Stimulated activated CD4-positive, alpha-beta T cell treated with anti-CD3 and anti-CD28 coated beads, TNF-alpha, amount 100 ng/mL, for 1 hour (primary cell): ENCODE measurements at regions not wholly inside any gene's neighbourhood (a gene's known extent, or its start where the extent isn't known, plus 50 kb on each side); places are given as distances from the start of the nearest gene placed in this dataset.

Source experiments
- DNase-seq, 3 donors: peaks; one replicate each; pipeline ENCODE4 v3.0.0-alpha.2; 2020; ENCODE audit warnings: low read depth in 3 of 3, low spot score in 1 of 3

DNA sequence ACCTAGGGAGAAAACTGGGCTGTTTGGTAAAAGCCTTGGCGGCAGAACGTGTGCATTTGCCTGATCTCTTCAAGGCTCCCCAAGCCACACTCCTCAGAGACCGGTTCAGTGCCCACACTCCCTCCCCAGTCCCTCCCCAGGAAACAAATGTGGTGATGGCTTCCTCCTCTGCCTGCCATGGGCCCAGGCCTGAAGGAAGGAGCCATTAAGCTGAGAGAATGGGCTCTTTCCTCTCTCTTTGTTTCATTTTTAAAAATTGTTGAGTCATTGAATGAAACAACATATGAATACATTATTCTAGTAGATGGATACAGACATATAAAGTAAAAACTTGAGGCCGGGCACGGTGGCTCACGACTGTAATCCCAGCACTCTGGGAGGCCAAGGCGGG lies 50.6 kb upstream of the YWHAQ start:
- DNase-seq, result no peak

DNA sequence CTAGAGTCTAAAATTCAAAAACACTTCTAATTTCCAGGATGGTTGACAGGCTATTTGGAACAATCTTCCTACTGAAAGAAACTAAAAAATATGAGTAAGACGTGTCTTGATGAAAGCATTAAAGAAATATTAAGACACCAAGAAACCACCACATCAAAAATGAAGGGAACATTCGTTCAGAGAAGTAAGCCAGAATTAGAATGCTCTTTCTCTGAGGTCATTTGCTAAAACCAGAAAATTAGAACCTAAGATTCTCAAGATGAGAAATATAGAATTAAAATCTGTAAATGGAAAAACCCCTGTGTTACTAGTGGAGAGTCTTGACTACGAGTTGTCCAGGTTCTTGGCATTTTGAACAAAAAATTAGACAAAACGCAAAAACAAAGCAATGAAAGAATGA lies 54.8 kb upstream of the YWHAQ start:
- no peak for DNase-seq

DNA sequence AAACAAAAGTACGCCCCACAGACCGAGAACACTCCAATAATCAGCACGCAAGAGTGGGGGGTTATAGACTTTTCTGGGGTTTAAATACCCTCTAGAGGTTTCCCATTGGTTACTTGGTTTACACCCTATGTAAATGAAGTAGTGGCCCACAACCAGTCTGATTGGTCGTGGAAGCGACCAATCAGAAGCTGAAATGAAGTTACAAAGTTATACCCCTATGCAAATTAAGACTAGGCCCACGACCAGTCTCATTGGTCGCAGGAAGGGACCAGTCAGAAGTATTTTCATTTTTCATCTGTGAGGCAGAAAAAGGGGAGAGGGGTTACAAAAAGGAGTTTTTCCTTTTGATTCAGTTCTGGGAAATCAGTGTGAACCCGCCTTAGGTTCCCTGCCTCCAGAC lies 55.3 kb upstream of the YWHAQ start:
- DNase-seq, result no peak

DNA sequence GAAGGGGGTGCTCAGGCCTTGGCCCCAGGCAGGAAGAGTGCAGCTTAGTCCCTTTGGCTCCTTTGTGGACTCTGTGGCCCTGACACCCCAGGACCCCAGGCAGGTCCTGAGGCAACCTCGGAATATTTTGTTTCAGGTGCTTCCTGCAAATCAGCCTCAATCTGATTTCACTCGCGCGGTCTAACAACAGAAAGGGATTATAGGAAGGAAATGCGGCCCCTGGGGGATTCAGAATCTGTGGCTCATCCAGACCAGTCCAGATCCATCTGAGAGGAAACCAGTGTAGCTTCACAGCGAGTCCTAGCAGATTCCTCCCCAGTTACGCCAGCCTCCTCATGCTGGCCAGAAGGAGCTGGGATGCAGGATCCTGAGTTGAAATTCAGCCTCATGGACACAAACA lies 59.5 kb upstream of the YWHAQ start:
- DNase-seq, result no peak

DNA sequence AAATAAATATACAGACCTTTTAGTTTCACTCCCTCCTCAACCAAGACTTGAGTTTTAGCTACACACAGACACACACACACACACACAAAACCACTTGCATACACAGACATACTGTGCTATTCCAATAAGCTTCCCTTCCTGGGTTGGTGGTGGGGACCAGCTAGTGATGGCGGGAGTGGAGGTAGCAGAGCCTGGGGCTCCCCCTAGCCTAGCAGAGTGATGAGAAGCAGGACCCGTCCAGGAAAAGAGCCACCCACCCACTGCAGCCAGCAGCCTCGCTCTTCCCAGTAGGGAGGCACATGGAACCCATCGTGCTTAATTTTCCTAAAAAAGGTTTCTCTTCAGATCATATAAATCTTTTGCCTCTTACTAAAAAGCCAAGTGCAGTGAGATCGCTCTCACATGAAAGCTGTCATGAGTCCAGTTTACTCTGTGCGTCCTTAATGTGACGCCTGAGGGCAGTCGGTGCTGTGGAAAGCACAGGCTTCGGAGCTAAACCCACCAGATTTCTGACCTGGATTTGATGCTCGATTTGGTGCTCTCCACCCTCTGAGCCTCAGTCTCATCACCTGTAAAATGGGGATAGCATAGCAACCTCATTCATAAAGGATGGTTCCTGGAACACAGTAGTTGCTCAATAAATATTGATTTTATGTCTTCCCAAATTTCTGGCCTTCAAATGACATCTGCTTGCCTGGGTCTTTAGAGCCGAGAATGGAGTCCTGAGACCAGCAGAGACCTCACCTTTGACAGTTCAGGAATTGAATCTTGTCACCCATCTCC lies 60.1 kb upstream of the YWHAQ start:
- no peak for DNase-seq

DNA sequence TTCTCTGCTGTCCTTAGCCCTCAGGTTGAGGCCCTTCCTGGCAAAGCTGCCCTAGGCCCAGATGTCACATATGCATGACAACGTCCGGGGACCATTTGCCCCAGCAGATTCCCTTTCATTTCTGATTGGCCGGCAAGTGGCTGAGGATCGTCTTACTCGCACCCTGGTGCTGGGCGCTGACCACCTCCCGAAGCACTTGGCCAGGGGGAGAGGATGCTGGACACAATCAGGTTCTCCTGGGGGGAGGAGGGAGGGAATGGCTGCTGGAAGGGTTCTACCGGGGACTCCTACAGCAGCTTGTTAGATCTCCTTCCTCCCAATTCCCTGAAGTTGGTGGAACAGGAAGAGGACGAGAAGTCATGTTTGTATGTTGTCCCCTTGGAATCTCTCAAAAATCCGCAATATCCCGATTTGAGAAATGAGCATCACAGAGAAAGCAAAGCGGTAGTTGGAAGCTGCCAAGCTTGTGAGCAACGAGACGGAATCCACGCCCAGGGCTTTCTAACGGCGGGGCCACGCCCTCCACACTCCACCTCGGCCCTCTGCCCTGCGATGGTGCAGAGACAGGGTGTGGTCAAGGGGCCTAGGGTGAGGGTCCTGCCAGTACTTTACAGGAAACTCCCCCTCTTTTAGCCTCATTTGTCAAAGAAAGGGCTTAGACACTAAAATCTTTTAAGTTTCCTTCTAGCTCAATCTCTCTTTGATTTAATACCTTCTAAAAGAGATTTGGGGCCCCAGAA lies 61.8 kb upstream of the YWHAQ start:
- no peak for DNase-seq

DNA sequence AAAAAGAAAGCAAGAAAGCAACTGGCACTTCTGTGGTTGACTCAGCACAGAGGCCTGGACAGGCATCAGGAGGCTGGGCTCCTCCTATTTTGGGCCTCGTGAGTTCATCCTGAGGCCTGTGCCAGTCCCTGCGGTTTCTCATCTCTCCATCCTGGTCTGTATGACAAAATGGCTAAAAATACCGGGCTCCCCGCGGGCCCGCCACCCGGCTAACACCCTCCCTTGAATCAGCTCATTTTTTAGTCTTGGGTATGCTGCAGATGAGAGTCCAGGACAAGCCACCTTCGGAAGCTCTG lies 62.3 kb upstream of the YWHAQ start:
- DNase-seq, result no peak

DNA sequence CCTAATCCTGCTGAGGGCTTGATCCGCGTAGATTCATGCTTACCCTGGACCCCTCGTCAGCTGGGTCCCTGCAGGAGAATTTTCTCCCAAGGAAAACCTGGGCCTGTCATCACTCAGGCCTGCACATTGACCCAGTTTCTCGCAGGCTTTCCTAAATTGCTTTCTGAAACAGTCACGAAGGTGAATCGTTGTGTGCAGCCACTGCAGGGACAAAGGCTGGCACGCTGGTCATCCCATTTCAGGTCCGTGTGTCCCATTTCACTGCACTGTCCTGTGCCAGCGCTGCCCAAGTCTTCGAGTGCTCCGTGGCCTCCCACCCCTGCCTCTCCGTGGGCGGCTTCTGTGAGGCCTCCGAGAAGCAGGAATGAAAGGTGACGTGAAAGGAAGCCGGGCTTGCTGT lies 62.8 kb upstream of the YWHAQ start:
- DNase-seq, result no peak

DNA sequence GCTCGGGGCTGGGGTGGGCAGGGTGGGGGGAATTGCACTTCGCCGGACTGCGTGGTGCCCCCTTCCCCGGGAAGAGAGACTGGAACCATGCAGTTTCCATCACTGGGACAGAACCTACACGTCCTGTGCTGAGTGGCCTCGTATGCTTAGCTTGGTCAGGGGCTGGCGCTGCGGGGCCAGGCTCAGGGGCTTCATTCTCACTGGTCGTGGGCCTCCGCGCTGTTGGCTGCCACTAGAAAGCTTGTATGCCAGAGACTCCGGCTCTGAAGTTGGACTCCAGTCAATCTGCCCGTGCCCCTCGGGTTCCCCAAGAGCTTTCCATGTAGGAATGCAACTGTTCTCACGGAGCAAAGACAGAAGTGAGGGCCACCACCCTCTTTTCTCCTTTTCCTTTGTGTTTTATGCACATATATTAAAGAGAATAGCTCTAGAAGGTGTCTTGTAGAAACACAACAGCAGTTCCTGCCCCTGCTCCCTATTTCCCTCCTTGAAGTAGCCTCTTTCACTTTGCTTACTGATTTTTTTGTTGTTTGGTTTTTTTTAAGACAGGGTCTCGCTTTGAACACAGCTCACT lies 64.0 kb upstream of the YWHAQ start:
- DNase-seq, result no peak

DNA sequence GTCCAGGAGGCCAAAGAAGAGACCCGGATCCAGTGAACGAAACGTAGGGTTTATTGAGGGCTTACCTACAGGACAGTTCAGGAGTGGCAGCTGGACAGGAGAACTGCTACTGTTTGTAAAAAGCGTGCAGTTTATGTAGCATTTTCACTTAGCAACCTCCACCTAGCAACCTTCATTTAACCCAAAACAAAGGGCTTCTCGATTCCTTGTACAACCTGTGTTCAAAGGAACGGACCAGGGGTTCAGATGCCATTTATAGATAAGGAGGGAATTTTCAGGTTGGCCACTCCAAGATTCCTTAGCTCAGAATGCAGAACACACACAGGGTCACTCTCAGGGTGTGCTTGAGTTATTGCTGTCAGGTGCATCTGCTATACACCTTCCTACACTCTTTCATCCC lies 65.1 kb upstream of the YWHAQ start:
- DNase-seq, result no peak

DNA sequence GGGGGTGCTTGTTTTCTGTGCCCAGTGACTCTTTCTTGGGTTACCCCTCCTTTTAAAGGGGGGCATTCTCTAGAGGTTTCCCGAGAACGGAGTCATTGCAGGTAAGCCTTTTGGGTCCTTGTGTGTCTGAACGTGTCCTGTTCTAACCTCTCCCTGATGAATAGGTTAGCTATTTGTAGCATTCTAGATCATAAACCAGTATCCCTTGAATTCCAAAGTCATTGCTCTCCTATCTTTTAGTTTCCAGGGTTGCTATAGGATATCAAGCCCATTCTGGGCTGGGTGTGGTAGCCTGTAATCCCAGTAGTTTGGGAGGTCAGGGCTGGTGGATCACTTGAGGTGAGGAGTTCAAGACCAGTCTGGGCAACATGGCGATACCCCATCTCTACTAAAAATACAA lies 65.9 kb upstream of the YWHAQ start:
- no peak for DNase-seq

DNA sequence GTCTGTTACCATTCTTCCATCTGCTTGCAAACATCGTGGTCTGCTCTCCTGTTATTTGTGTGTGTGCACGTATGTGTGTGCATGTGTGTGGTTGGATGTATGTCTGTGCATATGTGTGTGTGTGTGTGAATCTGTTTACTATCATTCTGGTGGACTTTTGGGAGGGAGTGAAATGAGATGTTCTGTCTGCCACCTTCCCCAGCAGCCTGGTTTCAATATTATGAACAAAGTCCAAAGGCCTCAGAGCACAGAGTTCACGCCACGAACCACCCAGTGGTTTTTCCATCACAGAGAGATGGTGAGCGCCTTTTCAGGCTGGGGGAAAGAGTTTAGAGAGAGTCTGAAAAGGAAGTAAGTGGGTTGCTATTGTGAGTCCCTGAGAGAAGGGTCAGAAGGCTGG lies 67.1 kb upstream of the YWHAQ start:
- no peak for DNase-seq

DNA sequence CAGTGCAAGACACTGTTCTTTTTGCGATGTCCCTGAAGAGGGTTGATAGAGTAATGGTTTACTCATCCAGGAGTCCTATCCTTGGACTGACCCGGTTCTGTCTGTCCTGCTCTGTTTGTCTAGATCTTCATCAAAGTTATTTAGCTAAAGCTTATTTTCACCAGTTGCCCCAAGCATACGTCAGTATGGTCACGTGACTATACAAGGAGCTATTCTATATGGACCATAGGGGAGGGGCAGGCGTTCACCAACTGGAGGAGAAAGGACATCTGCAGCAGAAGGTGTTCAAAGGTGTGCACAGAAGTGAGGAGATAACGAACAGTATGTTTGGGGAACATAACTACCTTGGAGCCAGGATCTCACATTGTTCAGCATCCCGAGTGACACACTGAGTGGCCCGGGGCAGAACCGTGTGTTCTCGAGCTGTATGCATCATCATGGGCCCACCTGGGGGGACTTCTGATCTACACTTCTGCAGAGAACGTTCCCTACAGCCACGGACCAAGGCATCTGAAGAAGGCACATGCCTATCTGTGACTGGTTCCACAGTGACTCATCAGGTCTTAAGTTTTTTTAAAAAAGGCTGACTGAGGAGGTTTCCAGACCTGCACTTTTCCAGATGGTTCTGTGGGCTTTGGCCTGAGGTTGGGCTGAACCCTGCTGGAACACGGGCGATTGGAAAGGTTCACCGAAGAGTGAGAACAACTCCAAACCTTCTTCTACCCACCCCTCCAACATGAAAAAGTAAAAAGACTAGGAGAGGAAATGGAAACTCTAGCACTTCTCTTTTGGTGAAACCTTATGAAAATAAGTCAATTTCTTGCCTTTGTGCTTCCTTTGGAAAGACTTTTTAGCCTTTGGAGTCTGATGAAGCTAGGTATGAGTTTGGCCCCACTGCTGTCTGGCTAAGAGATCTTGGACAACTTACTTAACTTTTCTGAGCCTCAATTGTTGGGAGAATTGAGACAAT lies 68.6 kb upstream of the YWHAQ start:
- DNase-seq, result no peak

DNA sequence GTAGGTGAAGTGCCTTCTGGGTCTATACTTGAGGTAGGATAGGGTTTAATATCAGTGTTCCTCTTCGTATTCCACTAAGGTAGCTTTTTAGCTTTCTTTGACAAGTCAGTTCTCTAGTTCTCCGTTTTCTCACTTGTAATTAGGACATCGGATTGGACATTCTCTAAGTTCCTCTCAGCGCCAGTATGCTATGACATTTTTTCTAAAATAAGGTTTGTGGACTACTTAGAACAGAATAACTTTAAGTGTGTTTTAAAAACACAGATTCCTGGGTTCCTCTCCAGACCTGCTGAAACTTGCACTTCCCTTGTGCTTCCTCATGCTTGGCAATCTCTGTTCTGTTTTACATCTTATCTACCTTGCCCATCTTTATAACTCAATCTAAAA lies 69.3 kb upstream of the YWHAQ start:
- DNase-seq, result no peak

DNA sequence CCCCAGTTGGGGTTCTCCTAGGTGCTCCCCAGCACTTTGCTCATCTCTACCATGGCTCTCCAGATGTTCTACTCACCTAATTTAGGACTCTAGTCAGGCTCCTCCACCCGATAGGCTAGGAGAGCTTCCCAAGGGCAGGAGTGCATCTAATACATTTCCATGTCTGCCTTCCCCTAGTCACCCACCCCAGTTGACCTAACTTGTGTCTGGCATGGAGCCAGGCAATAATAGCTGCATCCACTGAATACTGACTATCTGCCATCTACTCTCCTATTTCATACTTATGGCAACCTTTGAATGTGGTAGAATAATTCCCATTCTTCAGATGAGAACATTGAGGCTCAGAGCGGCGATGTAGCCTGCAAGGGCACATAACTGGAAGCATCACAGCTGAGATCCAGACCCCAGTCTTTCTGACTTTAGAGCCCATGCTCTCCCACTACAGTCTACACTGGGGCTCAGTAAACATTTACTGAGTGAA lies 71.8 kb upstream of the YWHAQ start:
- DNase-seq, result no peak

DNA sequence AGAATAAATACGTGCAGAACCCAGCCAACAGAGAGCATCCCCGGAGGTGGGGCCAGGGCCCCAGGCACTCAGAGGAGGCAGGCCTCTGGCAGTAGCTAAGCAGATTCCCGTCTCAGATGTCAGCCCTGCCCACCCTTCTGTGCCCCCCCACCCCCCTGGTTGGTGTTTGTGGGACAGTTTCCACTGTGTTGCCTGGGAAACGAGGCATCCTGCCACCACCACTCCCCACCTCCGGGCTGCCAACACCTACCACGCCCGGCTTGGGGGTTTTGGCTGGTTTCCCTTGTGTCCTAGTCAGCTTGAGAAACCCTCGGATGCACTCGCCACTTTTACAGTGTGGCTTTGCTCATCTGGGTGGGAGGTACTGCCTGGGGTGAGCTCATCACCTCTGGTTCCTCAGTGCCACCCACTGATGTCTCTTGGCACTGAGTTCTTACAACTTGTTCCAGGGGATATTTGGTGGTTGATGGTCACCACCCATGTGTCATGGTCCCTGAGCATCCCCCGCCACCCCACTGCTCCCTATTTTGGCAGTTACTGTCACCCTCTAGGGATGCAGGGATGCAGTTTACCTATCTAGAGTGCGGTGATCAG lies 72.4 kb upstream of the YWHAQ start:
- peak; percentile 47 to 68 (median 49) for DNase-seq

DNA sequence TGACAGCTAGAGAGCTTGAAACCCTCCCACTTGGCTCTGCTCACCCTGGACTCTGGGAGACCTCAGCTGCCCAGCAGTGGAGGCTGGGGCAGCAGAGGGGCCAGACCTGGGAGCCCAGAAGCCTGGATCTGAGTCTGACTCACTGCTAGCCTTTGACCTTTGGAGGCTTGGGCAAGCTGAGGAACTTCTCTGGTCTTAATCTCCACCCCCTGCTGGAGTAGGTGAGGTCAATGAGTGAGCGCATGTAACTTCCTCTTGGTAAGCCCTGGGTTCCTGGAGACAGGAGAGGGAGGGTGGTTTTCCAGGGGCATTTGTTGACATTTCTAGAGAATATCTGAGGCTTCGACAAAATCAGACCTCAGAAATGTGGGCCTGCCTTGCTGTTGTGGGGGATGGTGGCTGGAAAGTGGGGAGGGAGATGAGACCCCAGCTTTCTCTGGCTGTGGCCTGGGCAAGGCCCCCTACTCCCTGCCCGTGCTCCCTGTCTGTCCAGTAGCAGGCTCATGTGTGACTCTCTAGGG lies 73.0 kb upstream of the YWHAQ start:
- no peak for DNase-seq

DNA sequence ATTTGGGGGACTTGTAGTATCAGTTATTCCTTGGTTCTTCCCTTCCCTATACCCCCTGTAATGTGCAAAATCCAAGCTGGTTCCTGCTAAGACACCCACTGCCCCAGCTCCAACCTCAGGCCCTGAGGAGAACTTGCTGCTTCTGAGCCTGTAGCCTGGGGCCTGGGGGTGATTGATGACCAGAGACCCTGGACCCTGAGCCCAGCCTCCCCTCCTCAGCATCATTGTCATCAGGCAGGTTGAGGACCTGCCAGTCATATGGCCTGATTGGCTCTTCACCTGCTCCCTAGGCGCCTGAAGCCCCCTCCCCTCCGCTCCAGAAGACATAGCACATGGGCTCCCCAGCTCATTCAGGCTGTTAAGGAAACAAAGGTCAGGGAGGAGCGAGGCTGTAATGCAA lies 73.8 kb upstream of the YWHAQ start:
- DNase-seq, result no peak

DNA sequence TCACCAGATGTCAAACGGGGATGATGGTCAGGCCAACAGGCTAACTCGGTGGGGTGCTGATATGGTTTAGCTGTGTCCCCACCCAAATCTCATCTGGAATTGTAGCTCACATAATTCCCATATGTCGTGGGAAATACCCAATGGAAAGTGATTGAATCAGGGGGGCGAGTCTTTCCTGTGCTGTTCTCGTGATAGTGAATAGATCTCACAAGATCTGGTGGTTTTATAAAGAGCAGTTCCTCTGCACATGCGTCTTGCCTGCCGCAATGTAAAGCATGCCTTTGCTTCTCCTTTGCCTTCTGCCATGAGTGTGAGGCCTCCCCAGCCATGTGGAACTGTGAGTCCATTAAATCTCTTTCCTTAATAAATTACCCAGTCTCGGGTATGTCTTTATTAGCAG lies 74.4 kb upstream of the YWHAQ start:
- DNase-seq, result no peak

DNA sequence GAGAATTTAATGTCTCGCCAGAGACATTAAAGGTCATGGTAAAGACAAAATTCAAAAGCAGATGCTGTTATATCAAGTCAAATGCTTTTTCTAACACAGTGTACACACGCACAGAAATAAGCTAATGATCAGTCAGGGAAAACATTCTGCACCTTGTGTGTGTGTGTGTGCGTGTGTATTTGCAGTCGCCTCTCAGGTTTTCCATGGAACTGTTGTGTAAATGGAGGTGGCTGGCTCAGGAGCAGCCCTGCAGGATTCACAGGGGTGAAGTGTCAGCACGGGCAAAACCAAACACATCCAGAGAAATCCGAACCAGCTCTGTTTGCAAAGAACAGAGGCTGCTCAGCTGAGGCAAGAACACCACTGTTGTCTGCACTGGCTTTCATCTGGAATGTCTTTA lies 76.2 kb upstream of the YWHAQ start:
- no peak for DNase-seq

DNA sequence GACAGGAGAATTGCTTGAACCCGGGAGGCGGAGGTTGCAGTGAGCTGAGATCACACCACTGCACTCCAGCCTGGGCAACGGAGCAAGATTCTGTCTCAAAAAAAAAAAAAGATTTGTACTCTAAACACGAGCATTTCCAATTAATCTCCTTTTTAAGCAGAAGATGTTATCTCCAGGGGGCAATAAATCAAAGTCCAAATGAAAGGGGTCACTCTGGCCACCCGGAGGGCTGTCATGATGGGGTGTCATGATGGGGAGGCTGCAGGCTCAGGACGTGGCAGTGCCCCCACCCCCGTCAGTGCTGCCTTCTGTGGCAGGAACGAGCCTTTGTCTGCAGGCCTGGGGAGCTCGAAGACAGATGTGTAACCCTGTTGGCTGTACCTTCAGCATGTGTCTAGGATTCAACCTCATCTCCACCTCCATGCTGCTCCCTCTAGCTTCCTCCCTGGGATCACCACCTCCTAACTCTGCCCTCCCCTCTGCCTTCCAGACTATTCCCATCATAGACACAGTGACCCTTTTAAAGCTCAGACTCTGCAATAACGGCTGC lies 76.9 kb upstream of the YWHAQ start:
- no peak for DNase-seq
